GM13976 (cell line): ENCODE measurements at regions not wholly inside any gene's neighbourhood (a gene's known extent, or its start where the extent isn't known, plus 50 kb on each side); places are given as distances from the start of the nearest gene placed in this dataset.

ENCODE experiments used
- DNase-seq: peaks from one replicate; pipeline ENCODE4 v3.0.0; 2012; ENCODE audit warnings: low spot score
- in situ Hi-C: fragments of 300-500 bp; cut with MboI; formaldehyde crosslinking; loops from one replicate; pipeline ENCODE4 v1.12.0; 2022; ENCODE audit warnings: low sequenced_read_pairs, mixed read lengths, inconsistent platforms; ENCODE audit not compliant: unreplicated experiment
- TF ChIP-seq, protein P1 (sequence below): IDR thresholded peaks from 2 replicates; pipeline ENCODE4 v1.5.1; 2012; ENCODE audit warnings: borderline replicate concordance, mild to moderate bottlenecking; ENCODE audit not compliant: insufficient read depth; ENCODE audit errors: extremely low read depth, missing control alignments, control extremely low read depth

DNA sequence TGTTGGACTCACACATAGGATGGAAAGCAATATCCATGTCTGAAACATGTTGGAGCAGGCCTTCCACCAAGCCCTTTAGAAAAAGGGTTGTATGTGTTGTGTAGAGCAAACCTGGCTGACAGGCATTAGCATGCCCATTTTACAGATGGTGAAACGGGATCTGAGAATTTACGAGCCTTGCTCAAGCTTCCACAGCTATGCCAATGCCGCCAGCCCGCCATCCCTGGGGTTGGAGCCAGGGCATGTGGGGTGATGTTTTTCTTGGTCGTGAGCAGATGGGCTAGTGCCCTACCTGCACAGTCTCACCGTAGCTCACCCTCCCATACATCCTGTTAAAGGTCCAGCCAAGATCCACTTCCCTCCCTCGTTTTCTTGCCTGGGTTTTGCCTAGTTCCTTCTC lies 97.5 kb upstream of the TLE3 start:
- TF ChIP-seq, protein P1, sequence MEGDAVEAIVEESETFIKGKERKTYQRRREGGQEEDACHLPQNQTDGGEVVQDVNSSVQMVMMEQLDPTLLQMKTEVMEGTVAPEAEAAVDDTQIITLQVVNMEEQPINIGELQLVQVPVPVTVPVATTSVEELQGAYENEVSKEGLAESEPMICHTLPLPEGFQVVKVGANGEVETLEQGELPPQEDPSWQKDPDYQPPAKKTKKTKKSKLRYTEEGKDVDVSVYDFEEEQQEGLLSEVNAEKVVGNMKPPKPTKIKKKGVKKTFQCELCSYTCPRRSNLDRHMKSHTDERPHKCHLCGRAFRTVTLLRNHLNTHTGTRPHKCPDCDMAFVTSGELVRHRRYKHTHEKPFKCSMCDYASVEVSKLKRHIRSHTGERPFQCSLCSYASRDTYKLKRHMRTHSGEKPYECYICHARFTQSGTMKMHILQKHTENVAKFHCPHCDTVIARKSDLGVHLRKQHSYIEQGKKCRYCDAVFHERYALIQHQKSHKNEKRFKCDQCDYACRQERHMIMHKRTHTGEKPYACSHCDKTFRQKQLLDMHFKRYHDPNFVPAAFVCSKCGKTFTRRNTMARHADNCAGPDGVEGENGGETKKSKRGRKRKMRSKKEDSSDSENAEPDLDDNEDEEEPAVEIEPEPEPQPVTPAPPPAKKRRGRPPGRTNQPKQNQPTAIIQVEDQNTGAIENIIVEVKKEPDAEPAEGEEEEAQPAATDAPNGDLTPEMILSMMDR = no peak
- in situ Hi-C loops = no loop called here
- no peak for DNase-seq

DNA sequence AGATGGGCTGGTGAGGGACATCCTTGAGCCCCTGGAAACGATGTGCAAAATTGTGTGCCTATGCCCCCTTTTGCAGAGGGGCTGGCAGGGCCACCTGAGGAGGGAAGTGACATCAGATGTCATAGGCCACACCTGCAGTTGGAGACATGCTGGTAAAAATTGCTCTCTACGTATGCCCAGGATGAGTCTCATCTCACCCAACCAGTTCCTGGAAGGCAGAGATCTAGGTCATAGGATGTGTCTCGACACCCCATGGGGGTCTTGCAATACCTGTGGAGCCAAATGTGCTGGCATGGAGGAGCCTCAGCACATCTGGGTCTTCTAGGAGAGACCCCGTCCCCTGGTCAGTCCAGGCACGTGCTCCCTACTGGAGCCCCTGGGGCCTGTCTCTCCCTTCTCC lies 96.5 kb upstream of the TLE3 start:
- in situ Hi-C loops = no loop called here
- DNase-seq = no peak
- TF ChIP-seq, protein P1 = no peak

DNA sequence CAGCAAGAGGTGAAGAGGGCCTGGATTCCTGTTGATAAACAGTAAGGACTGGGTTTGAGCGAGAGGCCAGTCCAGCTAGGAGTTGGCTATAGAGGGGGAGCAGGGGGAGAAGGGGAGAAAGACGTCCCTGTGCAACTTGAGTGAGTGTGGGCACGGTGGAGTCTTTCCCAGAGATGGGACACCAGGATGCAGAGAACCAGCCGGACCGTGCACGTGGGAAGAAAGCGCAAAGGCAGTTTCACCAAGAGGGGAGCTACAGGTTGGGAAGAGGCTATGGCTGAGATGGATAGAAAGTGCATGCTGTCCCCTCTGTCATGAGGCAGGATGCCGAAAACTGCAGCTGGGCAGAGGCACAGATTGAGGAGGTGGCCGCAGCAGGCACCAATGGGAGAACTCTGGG lies 96.0 kb upstream of the TLE3 start:
- TF ChIP-seq, protein P1 = no peak
- in situ Hi-C loops = no loop called here
- DNase-seq = no peak

DNA sequence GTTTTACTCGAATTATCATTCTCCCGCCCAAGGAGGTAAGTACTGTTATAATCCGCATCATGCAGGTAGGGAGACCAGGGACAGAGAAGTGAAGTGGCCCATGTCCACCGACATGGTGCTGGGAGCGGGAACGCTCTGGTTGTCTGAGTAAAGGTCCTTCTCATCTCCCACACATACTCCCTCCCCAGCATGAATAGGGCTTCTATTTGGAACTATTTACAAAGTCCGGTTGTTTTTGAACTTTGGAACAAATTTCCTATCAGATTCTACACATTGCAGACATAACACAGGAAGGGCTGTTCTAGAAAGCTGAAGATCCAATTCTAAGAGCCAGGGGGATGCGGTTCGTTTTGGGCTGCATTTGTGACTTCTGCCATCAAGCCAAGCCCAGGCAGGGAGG lies 94.8 kb upstream of the TLE3 start:
- DNase-seq = no peak
- in situ Hi-C loops = no loop called here
- TF ChIP-seq, protein P1 = no peak

DNA sequence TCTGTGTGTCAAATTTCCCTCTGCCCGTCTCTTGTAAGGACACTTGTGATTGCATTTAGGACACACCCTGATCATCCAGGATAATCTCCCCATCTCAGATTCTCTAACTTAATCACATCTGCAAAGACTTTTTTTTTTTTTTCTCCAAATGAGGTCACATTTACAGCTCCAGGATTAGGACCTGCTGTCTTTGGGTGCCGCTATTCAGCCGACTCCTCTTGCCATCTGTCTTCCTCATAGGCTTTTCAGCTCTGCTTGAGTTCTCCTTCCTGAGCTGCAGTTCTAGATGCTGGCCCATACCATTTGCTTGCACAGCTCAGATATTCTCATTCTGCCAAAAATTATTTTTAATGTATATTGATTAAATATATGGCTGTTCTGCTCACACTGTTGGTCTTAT lies 94.3 kb upstream of the TLE3 start:
- TF ChIP-seq, protein P1 = no peak
- in situ Hi-C loops = no loop called here
- no peak for DNase-seq

DNA sequence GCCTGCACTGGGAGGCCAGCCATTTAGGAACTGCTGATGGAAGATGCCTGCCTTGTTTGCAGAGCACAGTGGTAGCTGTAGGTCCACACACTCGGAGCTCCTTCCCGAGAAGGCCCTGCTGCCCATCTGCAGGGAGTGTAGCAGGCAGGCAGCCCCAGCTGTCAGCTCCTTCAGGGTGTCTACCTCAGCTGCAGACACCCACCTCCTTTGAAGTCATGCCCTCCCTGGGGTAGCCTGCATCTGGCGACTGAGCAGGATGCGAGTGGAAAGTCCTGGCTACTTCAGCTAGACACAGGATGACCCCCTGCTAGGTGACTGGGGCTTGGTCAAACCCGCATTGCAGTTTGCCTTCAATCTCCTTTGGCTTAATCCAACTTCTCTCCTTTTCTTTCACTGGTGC lies 93.2 kb upstream of the TLE3 start:
- in situ Hi-C loops = no loop called here
- TF ChIP-seq, protein P1 = no peak
- DNase-seq = no peak
